HG03575 (cell line): ENCODE measurements at regions not wholly inside any gene's neighbourhood (a gene's known extent, or its start where the extent isn't known, plus 50 kb on each side); places are given as distances from the start of the nearest gene placed in this dataset.

Experiments used
- ATAC-seq: cut with Tn5 transposase; IDR thresholded peaks from one replicate; pipeline ENCODE4 v1.9.1; 2021; ENCODE audit not compliant: unreplicated experiment, insufficient number of reproducible peaks, low FRiP score; ENCODE audit errors: extremely low read depth

GRCh38 chr14:53539489-53540126, 386.5 kb upstream of the DDHD1 start:
- ATAC-seq: no peak

- ATAC-seq: no peak
These were observed 385.3 kb upstream of the DDHD1 start for GRCh38 chr14:53538316-53538881.

GRCh38 chr14:53537422-53538315, 384.5 kb upstream of the DDHD1 start:
- ATAC-seq: no peak

GRCh38 chr14:53536446-53536845, 383.3 kb upstream of the DDHD1 start:
- ATAC-seq: no peak

GRCh38 chr14:53534841-53535240, 381.7 kb upstream of the DDHD1 start:
- ATAC-seq: no peak

- no peak for ATAC-seq
These were observed 380.4 kb upstream of the DDHD1 start for GRCh38 chr14:53533384-53533970.

GRCh38 chr14:53532853-53533252, 379.7 kb upstream of the DDHD1 start:
- ATAC-seq: no peak

- ATAC-seq: no peak
These were observed 378.6 kb upstream of the DDHD1 start for GRCh38 chr14:53531730-53532129.

GRCh38 chr14:53531156-53531555, 378.0 kb upstream of the DDHD1 start:
- no peak for ATAC-seq

GRCh38 chr14:53529519-53529918, 376.4 kb upstream of the DDHD1 start:
- ATAC-seq: no peak

GRCh38 chr14:53528185-53528671, 375.1 kb upstream of the DDHD1 start:
- ATAC-seq: no peak

GRCh38 chr14:53526200-53526599, 373.1 kb upstream of the DDHD1 start:
- ATAC-seq: no peak

GRCh38 chr14:53525608-53526007, 372.5 kb upstream of the DDHD1 start:
- no peak for ATAC-seq

GRCh38 chr14:53524391-53524790, 371.3 kb upstream of the DDHD1 start:
- ATAC-seq: no peak

- ATAC-seq: no peak
These were observed 370.1 kb upstream of the DDHD1 start for GRCh38 chr14:53523226-53523625.

- no peak for ATAC-seq
These were observed 367.2 kb upstream of the DDHD1 start for GRCh38 chr14:53520078-53520928.

GRCh38 chr14:53519137-53519536, 366.0 kb upstream of the DDHD1 start:
- ATAC-seq: no peak

- no peak for ATAC-seq
These were observed 364.3 kb upstream of the DDHD1 start for GRCh38 chr14:53517270-53517960.
